Smooth muscle cell (in vitro differentiated cells): ENCODE measurements at regions not wholly inside any gene's neighbourhood (a gene's known extent, or its start where the extent isn't known, plus 50 kb on each side); places are given as distances from the start of the nearest gene placed in this dataset.

Experiments used
- DNase-seq: peaks from one replicate; lab custom pipeline; 2025; ENCODE audit not compliant: unreplicated experiment; lab: John Stamatoyannopoulos, UW
- H2AFZ ChIP-seq: fragments of 200-600 bp; sonication (generic); 2 replicates; pipeline ENCODE4 v1.6.0; 2016; ENCODE audit warnings: antibody characterized with exemption, low read depth, mild to moderate bottlenecking
- H3F3A ChIP-seq: fragments of 200-600 bp; sonication (generic); 2 replicates; pipeline ENCODE4 v1.6.0; 2017; ENCODE audit warnings: antibody characterized with exemption, low read depth
- H3K27ac ChIP-seq: fragments of 200-600 bp; sonication (generic); 2 replicates; pipeline ENCODE4 v1.5.1; 2016; ENCODE audit warnings: low read depth, mild to moderate bottlenecking
- H3K27me3 ChIP-seq: fragments of 200-600 bp; sonication (generic); 2 replicates; pipeline ENCODE4 v1.6.1; 2016; ENCODE audit warnings: low read depth, mild to moderate bottlenecking
- H3K36me3 ChIP-seq: fragments of 200-600 bp; sonication (generic); 2 replicates; pipeline ENCODE4 v1.5.1; 2016; ENCODE audit warnings: low read depth
- H3K4me1 ChIP-seq: fragments of 200-600 bp; sonication (generic); 2 replicates; pipeline ENCODE4 v1.5.1; 2016; ENCODE audit warnings: low read depth
- H3K4me2 ChIP-seq: fragments of 200-600 bp; sonication (generic); 2 replicates; pipeline ENCODE4 v1.6.0; 2016; ENCODE audit warnings: mild to moderate bottlenecking
- H3K4me3 ChIP-seq: fragments of 200-600 bp; sonication (generic); 2 replicates; pipeline ENCODE4 v1.5.1; 2016; ENCODE audit warnings: mild to moderate bottlenecking
- H3K79me2 ChIP-seq: fragments of 200-600 bp; sonication (generic); 2 replicates; pipeline ENCODE4 v1.6.0; 2016; ENCODE audit warnings: low read depth, mild to moderate bottlenecking
- H3K9ac ChIP-seq: fragments of 200-600 bp; sonication (generic); 2 replicates; pipeline ENCODE4 v1.6.0; 2016; ENCODE audit warnings: low read depth
- H3K9me3 ChIP-seq: fragments of 200-600 bp; sonication (generic); replicated peaks from 2 replicates; pipeline ENCODE4 v1.5.1; 2016; ENCODE audit warnings: low read depth
- H4K20me1 ChIP-seq: fragments of 200-600 bp; sonication (generic); 2 replicates; pipeline ENCODE4 v1.6.0; 2016; ENCODE audit warnings: low read depth
- WGBS: methylation state at CpG from one replicate; pipeline ENCODE4 v1.1.7; 2016; ENCODE audit warnings: low lambda C conversion rate; 5-methylcytosine and 5-hydroxymethylcytosine counted together
- TF ChIP-seq, protein P1 (sequence below): fragments of 200-600 bp; sonication (generic); IDR thresholded peaks from 2 replicates; pipeline ENCODE4 v1.5.1; 2017; ENCODE audit warnings: borderline replicate concordance, mild to moderate bottlenecking, antibody characterized with exemption; ENCODE audit not compliant: insufficient read depth, poor library complexity, severe bottlenecking

DNA sequence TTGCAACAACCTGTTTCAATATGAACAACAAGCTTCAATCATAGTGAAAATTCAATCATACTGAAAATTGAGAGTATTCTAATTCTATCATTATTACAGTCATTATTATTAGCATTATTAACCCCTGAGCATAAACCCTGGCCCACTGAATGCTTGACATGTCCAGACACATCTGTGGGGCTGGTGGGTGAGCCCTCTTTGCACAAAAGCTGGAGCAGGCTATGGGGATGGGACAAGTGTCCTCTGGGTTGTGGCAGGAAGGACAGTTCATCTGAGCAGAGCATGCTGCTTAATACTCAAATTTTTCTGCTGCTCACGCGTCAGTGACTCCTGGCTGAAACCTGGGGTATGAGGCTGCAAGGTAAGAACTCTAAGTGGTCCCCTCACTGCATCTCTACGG lies 451.1 kb upstream of the POU3F3 start:
- Histone ChIP-seq H3K27ac (no peak overlapping the region), H3K36me3 (no peaks in the 10 kb centered on the region), H3K4me1 (peaks cover 4% of the 10 kb centered on the region), H3K4me2 (no peak overlapping the region), H3K4me3 (no peak overlapping the region), H2AFZ (no peak overlapping the region), H3K9me3 (no peaks in the 10 kb centered on the region), H3F3A (no peaks in the 10 kb centered on the region), H4K20me1 (no peaks in the 10 kb centered on the region), H3K79me2 (no peaks in the 10 kb centered on the region), H3K27me3 (no peaks in the 10 kb centered on the region), H3K9ac (no peak overlapping the region)
- 90% methylated on average over 3 of the region's 3 CpGs for WGBS
- TF ChIP-seq, protein P1, sequence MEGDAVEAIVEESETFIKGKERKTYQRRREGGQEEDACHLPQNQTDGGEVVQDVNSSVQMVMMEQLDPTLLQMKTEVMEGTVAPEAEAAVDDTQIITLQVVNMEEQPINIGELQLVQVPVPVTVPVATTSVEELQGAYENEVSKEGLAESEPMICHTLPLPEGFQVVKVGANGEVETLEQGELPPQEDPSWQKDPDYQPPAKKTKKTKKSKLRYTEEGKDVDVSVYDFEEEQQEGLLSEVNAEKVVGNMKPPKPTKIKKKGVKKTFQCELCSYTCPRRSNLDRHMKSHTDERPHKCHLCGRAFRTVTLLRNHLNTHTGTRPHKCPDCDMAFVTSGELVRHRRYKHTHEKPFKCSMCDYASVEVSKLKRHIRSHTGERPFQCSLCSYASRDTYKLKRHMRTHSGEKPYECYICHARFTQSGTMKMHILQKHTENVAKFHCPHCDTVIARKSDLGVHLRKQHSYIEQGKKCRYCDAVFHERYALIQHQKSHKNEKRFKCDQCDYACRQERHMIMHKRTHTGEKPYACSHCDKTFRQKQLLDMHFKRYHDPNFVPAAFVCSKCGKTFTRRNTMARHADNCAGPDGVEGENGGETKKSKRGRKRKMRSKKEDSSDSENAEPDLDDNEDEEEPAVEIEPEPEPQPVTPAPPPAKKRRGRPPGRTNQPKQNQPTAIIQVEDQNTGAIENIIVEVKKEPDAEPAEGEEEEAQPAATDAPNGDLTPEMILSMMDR = no peak
- no peak for DNase-seq

DNA sequence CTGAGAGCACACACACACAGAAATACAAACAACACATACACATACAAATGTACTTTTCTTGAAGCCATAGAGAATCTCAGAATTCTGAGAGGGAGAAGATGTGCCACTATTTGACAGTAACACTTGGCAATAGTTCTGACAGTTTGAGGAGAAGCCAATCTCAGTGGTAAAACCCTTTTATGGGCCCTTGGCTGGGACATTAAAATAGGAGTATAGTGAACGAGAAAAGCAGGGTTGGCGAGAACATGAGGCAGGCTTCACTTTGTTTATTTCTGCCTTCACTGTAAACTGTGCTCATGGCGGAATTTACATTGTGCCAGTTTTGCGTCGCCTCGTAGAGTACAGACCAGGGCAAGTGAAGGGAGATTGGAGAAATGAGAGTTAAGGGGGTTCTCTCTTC lies 449.4 kb upstream of the POU3F3 start:
- Histone ChIP-seq H3K9me3 (no peaks in the 10 kb centered on the region), H3K4me1 (peaks cover 15% of the 10 kb centered on the region), H3K9ac (no peak overlapping the region), H3K27me3 (no peaks in the 10 kb centered on the region), H3K27ac (no peak overlapping the region), H3K4me3 (no peak overlapping the region), H4K20me1 (no peaks in the 10 kb centered on the region), H3K4me2 (no peak overlapping the region), H2AFZ (no peak overlapping the region), H3F3A (no peaks in the 10 kb centered on the region), H3K36me3 (no peaks in the 10 kb centered on the region), H3K79me2 (no peaks in the 10 kb centered on the region)
- no peak for DNase-seq
- WGBS = 70% methylated on average over 6 of the region's 6 CpGs
- TF ChIP-seq, protein P1 = no peak

DNA sequence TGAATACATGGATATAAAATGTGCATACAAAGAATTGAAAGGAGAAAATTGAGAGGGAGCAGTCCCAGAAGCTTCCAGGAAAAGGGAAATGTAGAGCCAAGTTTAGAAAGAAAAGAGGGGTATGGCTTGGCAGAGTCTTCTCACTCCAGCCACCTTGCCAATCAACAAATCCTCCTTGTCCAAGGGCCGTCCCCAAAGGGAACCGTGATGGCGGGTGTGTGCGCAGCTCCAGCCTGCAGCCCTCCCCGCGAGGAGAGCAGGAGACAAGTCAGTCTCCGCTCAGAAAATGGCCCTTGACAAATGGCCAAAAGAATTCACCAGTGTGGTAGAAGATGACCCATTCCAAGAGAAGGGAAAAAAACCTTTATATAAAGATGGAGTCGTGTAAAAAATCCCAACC lies 448.3 kb upstream of the POU3F3 start:
- no peak for DNase-seq
- Histone ChIP-seq H3K27ac (no peak overlapping the region), H3K4me3 (no peak overlapping the region), H4K20me1 (no peaks in the 10 kb centered on the region), H3K9me3 (no peaks in the 10 kb centered on the region), H3K36me3 (no peaks in the 10 kb centered on the region), H2AFZ (no peak overlapping the region), H3F3A (no peaks in the 10 kb centered on the region), H3K4me1 (peaks cover 15% of the 10 kb centered on the region), H3K27me3 (no peaks in the 10 kb centered on the region), H3K9ac (no peak overlapping the region), H3K79me2 (no peaks in the 10 kb centered on the region), H3K4me2 (no peak overlapping the region)
- TF ChIP-seq, protein P1 = no peak
- 94% methylated on average over 8 of the region's 8 CpGs for WGBS

DNA sequence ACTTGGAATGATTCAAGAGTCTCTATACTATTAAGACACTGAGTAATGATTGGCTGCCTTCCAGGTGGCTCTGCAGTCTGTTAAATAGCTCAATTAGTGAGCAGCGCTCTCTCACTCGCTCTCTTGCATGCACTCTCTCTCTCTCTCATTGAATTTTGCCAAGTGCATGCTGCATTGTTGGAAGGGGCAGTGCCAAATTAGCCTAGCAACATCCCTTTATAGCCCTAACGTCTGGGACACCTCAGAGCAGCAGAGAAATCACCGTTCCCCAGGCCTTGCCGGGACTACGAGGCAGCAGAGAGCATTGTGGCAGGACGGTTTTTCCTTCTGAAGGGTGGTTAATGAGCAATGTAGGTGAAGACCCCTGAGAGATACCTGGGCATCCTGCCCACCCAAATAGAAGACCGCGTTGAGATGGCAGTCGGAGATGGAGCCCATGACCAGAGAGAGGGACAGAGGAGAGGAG lies 447.6 kb upstream of the POU3F3 start:
- Histone ChIP-seq H2AFZ (no peak overlapping the region), H3K4me2 (no peak overlapping the region), H3K9me3 (no peaks in the 10 kb centered on the region), H4K20me1 (no peaks in the 10 kb centered on the region), H3K27ac (no peak overlapping the region), H3K4me3 (no peak overlapping the region), H3K79me2 (no peaks in the 10 kb centered on the region), H3K27me3 (no peaks in the 10 kb centered on the region), H3K36me3 (no peaks in the 10 kb centered on the region), H3K4me1 (peaks cover 15% of the 10 kb centered on the region), H3F3A (no peaks in the 10 kb centered on the region), H3K9ac (no peak overlapping the region)
- TF ChIP-seq, protein P1 = no peak
- WGBS = 78% methylated on average over 10 of the region's 10 CpGs
- no peak for DNase-seq
